ENCODE measurements at regions not wholly inside any gene's neighbourhood (a gene's known extent, or its start where the extent isn't known, plus 50 kb on each side); places are given as distances from the start of the nearest gene placed in this dataset.

GRCh38 chr2:64300066-64300465, 153.9 kb upstream of the LGALSL start:
- Histone ChIP-seq H3K27me3 (replicated peaks; ENCODE audit: control insufficient read depth, insufficient read depth, low read length) (no peaks in the 10 kb centered on the region), H3K36me3 (ENCODE audit: control insufficient read depth, insufficient read depth, low read length) (no peaks in the 10 kb centered on the region), H3K4me3 (replicated peaks; ENCODE audit: low read depth, low read length) (no peak overlapping the region)
- TF ChIP-seq CTCF (IDR thresholded peaks at IDR 0.05; ENCODE audit: insufficient read depth, low read length, poor library complexity, severe bottlenecking) = no peak
- DNase-seq (ENCODE audit: extremely low read depth, insufficient read length) = no peak

GRCh38 chr2:64303250-64303649, 150.7 kb upstream of the LGALSL start:
- TF ChIP-seq CTCF (IDR thresholded peaks at IDR 0.05; ENCODE audit: insufficient read depth, low read length, poor library complexity, severe bottlenecking) = no peak
- no peak for DNase-seq (ENCODE audit: extremely low read depth, insufficient read length)
- H3K4me3 ChIP-seq (replicated peaks; ENCODE audit: low read depth, low read length) = no peak overlapping the region
- H3K36me3 ChIP-seq (ENCODE audit: control insufficient read depth, insufficient read depth, low read length) = no peaks in the 10 kb centered on the region
- no peaks in the 10 kb centered on the region for H3K27me3 ChIP-seq (replicated peaks; ENCODE audit: control insufficient read depth, insufficient read depth, low read length)

GRCh38 chr2:64307421-64307820, 146.5 kb upstream of the LGALSL start:
- no peaks in the 10 kb centered on the region for H3K36me3 ChIP-seq (ENCODE audit: control insufficient read depth, insufficient read depth, low read length)
- DNase-seq (ENCODE audit: extremely low read depth, insufficient read length) = no peak
- no peak for TF ChIP-seq CTCF (IDR thresholded peaks at IDR 0.05; ENCODE audit: insufficient read depth, low read length, poor library complexity, severe bottlenecking)
- H3K4me3 ChIP-seq (replicated peaks; ENCODE audit: low read depth, low read length) = no peak overlapping the region
- H3K27me3 ChIP-seq (replicated peaks; ENCODE audit: control insufficient read depth, insufficient read depth, low read length) = no peaks in the 10 kb centered on the region

GRCh38 chr2:64311191-64311910, 142.6 kb upstream of the LGALSL start:
- no peaks in the 10 kb centered on the region; the same call in 1 of the 2 replicates for H3K27me3 ChIP-seq (replicated peaks; ENCODE audit: control insufficient read depth, insufficient read depth, low read length)
- no peak for DNase-seq (ENCODE audit: extremely low read depth, insufficient read length)
- H3K36me3 ChIP-seq (ENCODE audit: control insufficient read depth, insufficient read depth, low read length) = no peaks in the 10 kb centered on the region
- H3K4me3 ChIP-seq (replicated peaks; ENCODE audit: low read depth, low read length) = no peak overlapping the region
- TF ChIP-seq CTCF (IDR thresholded peaks at IDR 0.05; ENCODE audit: insufficient read depth, low read length, poor library complexity, severe bottlenecking) = no peak

- Histone ChIP-seq H3K36me3 (ENCODE audit: control insufficient read depth, insufficient read depth, low read length) (no peaks in the 10 kb centered on the region), H3K4me3 (replicated peaks; ENCODE audit: low read depth, low read length) (no peak overlapping the region), H3K27me3 (replicated peaks; ENCODE audit: control insufficient read depth, insufficient read depth, low read length) (no peaks in the 10 kb centered on the region; the same call in 1 of the 2 replicates)
- DNase-seq (ENCODE audit: extremely low read depth, insufficient read length) = no peak
- peak; percentile 56 for TF ChIP-seq CTCF (IDR thresholded peaks at IDR 0.05; ENCODE audit: insufficient read depth, low read length, poor library complexity, severe bottlenecking)
These were observed 141.9 kb upstream of the LGALSL start for GRCh38 chr2:64311948-64312621.

Data from GM06990 (cell line).